ENCODE measurements at regions not wholly inside any gene's neighbourhood (a gene's known extent, or its start where the extent isn't known, plus 50 kb on each side); places are given as distances from the start of the nearest gene placed in this dataset.
"Not testable (repeated sequence)": the region's sequence is repeated elsewhere in the genome, so short reads cannot be mapped to it uniquely, and the experiment has no call there.

DNA sequence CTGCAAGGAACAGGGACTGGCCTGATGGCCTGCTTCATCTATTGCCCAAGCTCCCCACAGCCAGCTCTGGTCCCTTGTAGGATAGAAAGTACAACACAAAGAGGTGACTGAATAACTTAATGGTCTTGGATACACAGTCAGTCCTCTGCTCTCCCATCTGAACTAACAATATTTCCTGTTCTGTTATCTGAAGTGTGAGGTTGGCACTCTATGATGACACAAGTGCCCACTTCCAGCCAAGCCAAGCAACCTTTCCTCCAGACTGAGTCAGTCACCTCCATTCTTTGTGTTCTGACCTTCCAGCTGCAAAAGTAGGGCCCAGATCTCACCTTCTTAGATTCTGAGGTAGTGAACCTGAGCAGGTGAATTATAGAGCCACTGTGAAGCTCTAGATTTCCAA, 77.8 kb upstream of the NOTCH2NLA start:
- H3K27ac ChIP-seq (ENCODE audit: low read depth in 2 of 2, low read length in 1 of 2); H3K9me2 ChIP-seq; H4K20me1 ChIP-seq (ENCODE audit: insufficient read depth); H3K4me2 ChIP-seq; DNase-seq; H2AFZ ChIP-seq (ENCODE audit: low read depth); H3K9me3 ChIP-seq; H3K4me3 ChIP-seq (ENCODE audit: low read depth in 2 of 2, low read length in 1 of 2); H3K27me3 ChIP-seq (ENCODE audit: insufficient read depth); H3K36me3 ChIP-seq (replicated peaks in 1 of 2; ENCODE audit: control insufficient read depth in 1 of 2, insufficient read depth in 2 of 2, low read length in 1 of 2); CTCF ChIA-PET; H3F3A ChIP-seq (replicated peaks; ENCODE audit: insufficient read depth); H3K4me1 ChIP-seq (ENCODE audit: control insufficient read depth in 1 of 2, insufficient read depth in 2 of 2, low read depth in 1 of 2, low read length in 1 of 2); H3K79me2 ChIP-seq (ENCODE audit: insufficient read depth); H3K9ac ChIP-seq; POLR2A ChIA-PET: not testable (repeated sequence)

DNA sequence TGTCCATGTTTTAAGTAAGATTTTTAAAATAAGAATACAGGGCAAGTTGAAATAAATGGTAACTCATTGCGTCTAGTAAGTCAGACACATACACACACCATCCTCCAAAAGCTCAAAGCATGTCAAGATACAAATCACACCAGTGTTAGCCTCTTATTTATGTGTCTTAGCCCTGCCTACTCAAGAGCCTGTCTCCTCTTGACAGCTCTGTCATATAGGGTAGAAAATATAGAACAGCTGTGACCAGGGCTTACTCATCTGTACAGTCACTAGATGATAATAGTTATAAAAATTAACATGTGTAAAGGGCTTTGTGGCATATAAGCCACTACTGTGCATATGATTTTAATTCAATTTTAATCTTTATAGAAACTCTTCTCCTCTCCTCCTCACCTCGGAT, 76.6 kb upstream of the NOTCH2NLA start:
- H2AFZ ChIP-seq (ENCODE audit: low read depth); H3K27me3 ChIP-seq (ENCODE audit: insufficient read depth); H3K4me3 ChIP-seq (ENCODE audit: low read depth in 2 of 2, low read length in 1 of 2); POLR2A ChIA-PET; H3F3A ChIP-seq (replicated peaks; ENCODE audit: insufficient read depth); H3K4me2 ChIP-seq; H4K20me1 ChIP-seq (ENCODE audit: insufficient read depth); H3K9me2 ChIP-seq; H3K9ac ChIP-seq; H3K27ac ChIP-seq (ENCODE audit: low read depth in 2 of 2, low read length in 1 of 2); DNase-seq; CTCF ChIA-PET; H3K79me2 ChIP-seq (ENCODE audit: insufficient read depth); H3K36me3 ChIP-seq (replicated peaks in 1 of 2; ENCODE audit: control insufficient read depth in 1 of 2, insufficient read depth in 2 of 2, low read length in 1 of 2); H3K9me3 ChIP-seq; H3K4me1 ChIP-seq (ENCODE audit: control insufficient read depth in 1 of 2, insufficient read depth in 2 of 2, low read depth in 1 of 2, low read length in 1 of 2): not testable (repeated sequence)
- no CpG with 5 or more reads among the region's 2 CpGs for WGBS (ENCODE audit: low lambda C conversion rate)

DNA sequence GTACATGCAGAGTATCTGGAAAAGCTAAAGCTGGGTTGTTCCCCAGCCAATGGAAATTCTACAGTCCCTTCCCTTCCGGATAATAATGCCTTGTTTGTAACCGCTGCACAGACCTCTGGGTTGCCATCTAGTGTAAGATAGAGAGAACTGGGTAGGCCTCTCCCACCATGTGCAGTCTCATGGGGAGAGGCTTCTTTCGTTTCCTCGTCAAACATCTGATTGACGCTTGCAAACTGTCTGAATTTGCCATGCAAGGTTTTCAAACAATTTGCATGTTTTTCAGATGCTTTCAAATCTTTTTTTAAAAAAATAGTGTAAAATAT, 69.7 kb upstream of the NOTCH2NLA start:
- H3K4me3 ChIP-seq (ENCODE audit: low read depth in 2 of 2, low read length in 1 of 2); H3K36me3 ChIP-seq (replicated peaks in 1 of 2; ENCODE audit: control insufficient read depth in 1 of 2, insufficient read depth in 2 of 2, low read length in 1 of 2); H3K4me1 ChIP-seq (ENCODE audit: control insufficient read depth in 1 of 2, insufficient read depth in 2 of 2, low read depth in 1 of 2, low read length in 1 of 2); H3K4me2 ChIP-seq; H3F3A ChIP-seq (replicated peaks; ENCODE audit: insufficient read depth); H3K27me3 ChIP-seq (ENCODE audit: insufficient read depth); H4K20me1 ChIP-seq (ENCODE audit: insufficient read depth); H3K9ac ChIP-seq; H3K9me2 ChIP-seq; CTCF ChIA-PET; H3K79me2 ChIP-seq (ENCODE audit: insufficient read depth); H3K9me3 ChIP-seq; H3K27ac ChIP-seq (ENCODE audit: low read depth in 2 of 2, low read length in 1 of 2); POLR2A ChIA-PET; DNase-seq; H2AFZ ChIP-seq (ENCODE audit: low read depth): not testable (repeated sequence)
- WGBS (ENCODE audit: low lambda C conversion rate) = no CpG with 5 or more reads among the region's 5 CpGs

DNA sequence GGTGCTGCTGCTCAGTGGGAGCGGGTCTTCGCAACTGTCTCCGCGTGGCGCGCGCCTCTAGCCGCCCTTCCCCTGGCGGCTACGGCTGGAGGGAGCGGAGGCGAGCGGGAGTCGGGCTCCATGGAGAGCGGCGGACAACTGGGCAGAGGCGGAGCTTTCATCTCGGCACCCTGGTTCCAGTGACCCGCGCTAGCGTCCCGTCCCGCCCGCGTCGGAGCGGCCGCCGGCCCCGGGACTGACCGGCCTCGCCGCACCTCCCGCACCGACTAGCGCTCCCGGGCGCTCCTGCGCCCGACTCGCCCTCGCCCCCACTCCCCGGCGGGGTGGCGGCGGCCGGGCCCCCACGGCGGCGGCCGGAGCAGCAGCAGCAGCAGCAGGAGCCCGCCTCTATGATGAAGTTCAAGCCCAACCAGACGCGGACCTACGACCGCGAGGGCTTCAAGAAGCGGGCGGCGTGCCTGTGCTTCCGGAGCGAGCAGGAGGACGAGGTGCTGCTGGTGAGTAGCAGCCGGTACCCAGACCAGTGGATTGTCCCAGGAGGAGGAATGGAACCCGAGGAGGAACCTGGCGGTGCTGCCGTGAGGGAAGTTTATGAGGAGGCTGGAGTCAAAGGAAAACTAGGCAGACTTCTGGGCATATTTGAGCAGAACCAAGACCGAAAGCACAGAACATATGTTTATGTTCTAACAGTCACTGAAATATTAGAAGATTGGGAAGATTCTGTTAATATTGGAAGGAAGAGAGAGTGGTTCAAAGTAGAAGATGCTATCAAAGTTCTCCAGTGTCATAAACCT, 69.2 kb upstream of the NOTCH2NLA start:
- H3K79me2 ChIP-seq (ENCODE audit: insufficient read depth); H3K9me3 ChIP-seq; H3K9me2 ChIP-seq; H2AFZ ChIP-seq (ENCODE audit: low read depth); H3F3A ChIP-seq (replicated peaks; ENCODE audit: insufficient read depth); POLR2A ChIA-PET; CTCF ChIA-PET; DNase-seq; H3K4me1 ChIP-seq (ENCODE audit: control insufficient read depth in 1 of 2, insufficient read depth in 2 of 2, low read depth in 1 of 2, low read length in 1 of 2); H3K9ac ChIP-seq; H3K36me3 ChIP-seq (replicated peaks in 1 of 2; ENCODE audit: control insufficient read depth in 1 of 2, insufficient read depth in 2 of 2, low read length in 1 of 2); H3K27ac ChIP-seq (ENCODE audit: low read depth in 2 of 2, low read length in 1 of 2); H3K4me3 ChIP-seq (ENCODE audit: low read depth in 2 of 2, low read length in 1 of 2); H3K4me2 ChIP-seq; H4K20me1 ChIP-seq (ENCODE audit: insufficient read depth); H3K27me3 ChIP-seq (ENCODE audit: insufficient read depth): not testable (repeated sequence)
- WGBS (ENCODE audit: low lambda C conversion rate) = no CpG with 5 or more reads among the region's 68 CpGs

DNA sequence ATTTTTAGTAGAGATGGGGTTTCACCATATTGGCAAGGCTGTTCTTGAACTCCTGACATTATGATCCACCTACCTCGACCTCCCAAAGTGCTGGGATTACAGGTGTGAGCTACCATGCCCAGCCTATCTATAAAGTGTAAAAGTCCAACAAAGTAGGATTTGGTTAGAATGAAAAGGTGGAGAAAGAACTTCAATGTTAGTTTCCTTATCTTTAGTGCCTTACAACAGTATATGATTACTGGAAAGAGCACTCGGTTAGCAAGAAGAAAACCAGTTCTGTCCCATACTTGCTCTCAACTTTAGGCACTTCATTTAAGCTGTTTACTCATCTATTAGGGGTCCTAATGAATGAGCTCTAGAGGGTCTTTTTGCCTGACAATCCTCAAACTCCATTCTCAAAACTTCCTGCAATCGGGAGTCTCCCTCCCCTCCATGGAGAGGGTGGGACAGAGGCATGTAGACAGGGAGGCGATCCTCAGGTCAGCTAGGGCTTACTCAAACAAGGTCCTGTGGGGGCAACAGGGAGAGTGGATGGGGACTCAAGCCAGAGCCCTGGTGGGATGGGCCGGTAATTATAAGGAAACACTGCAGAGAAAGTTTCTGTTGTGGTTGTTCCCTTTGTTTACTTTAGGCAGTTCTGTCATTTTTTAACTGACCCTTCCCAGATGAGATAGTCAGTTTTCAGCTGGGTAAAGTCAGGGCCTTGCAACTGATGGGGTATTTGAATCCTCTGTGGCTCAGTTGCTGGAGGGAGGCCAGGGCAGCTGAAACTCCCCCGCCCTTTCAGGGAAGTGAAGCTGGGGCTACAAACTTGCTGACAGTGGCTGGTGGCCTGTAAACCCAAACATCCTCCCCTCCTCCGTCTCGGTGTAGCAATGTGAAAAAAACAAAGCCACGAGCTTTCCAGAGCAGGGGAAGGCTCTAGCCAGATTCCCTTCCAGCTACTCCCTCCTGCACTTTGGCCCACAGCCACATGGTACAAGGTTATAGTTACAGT, 64.4 kb upstream of the NOTCH2NLA start:
- H3K9me3 ChIP-seq; H3K9me2 ChIP-seq; H4K20me1 ChIP-seq (ENCODE audit: insufficient read depth); H3K27me3 ChIP-seq (ENCODE audit: insufficient read depth); H3K4me1 ChIP-seq (ENCODE audit: control insufficient read depth in 1 of 2, insufficient read depth in 2 of 2, low read depth in 1 of 2, low read length in 1 of 2); H3K9ac ChIP-seq; H3K4me3 ChIP-seq (ENCODE audit: low read depth in 2 of 2, low read length in 1 of 2); H3K27ac ChIP-seq (ENCODE audit: low read depth in 2 of 2, low read length in 1 of 2); CTCF ChIA-PET; POLR2A ChIA-PET; H2AFZ ChIP-seq (ENCODE audit: low read depth); DNase-seq; H3K36me3 ChIP-seq (replicated peaks in 1 of 2; ENCODE audit: control insufficient read depth in 1 of 2, insufficient read depth in 2 of 2, low read length in 1 of 2); H3F3A ChIP-seq (replicated peaks; ENCODE audit: insufficient read depth); H3K79me2 ChIP-seq (ENCODE audit: insufficient read depth); H3K4me2 ChIP-seq: not testable (repeated sequence)
- no CpG with 5 or more reads among the region's 9 CpGs for whole genome bisulfite sequencing (ENCODE audit: low lambda C conversion rate)

DNA sequence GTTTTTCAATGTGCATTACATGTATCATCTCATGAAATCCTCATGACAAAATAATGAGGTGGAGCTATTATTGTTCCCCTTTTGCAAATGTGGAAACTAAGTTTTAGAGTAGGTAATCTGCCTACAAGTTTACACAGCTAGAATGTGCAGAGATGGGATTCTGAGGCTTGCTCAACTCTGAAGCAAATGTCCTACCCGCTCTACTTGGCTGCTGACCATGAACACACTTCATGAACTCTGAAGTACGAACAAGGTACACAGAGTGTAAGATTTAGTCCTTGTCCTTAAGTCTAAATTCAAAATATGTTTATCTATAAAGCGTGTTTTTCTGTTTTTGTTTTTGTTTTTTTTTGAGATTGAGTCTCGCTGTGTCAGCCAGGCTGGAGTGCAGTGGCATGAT, 63.6 kb upstream of the NOTCH2NLA start:
- H3K36me3 ChIP-seq (replicated peaks in 1 of 2; ENCODE audit: control insufficient read depth in 1 of 2, insufficient read depth in 2 of 2, low read length in 1 of 2); H3K27me3 ChIP-seq (ENCODE audit: insufficient read depth); H2AFZ ChIP-seq (ENCODE audit: low read depth); H3K9me3 ChIP-seq; H3K4me1 ChIP-seq (ENCODE audit: control insufficient read depth in 1 of 2, insufficient read depth in 2 of 2, low read depth in 1 of 2, low read length in 1 of 2); H3K4me2 ChIP-seq; CTCF ChIA-PET; H3K9me2 ChIP-seq; H3K9ac ChIP-seq; H3K4me3 ChIP-seq (ENCODE audit: low read depth in 2 of 2, low read length in 1 of 2); H3F3A ChIP-seq (replicated peaks; ENCODE audit: insufficient read depth); H4K20me1 ChIP-seq (ENCODE audit: insufficient read depth); H3K27ac ChIP-seq (ENCODE audit: low read depth in 2 of 2, low read length in 1 of 2); DNase-seq; POLR2A ChIA-PET; H3K79me2 ChIP-seq (ENCODE audit: insufficient read depth): not testable (repeated sequence)
- no CpG with 5 or more reads among the region's 4 CpGs for WGBS (ENCODE audit: low lambda C conversion rate)

Data from SK-N-SH (cell line).